ENCODE measurements at regions not wholly inside any gene's neighbourhood (a gene's known extent, or its start where the extent isn't known, plus 50 kb on each side); places are given as distances from the start of the nearest gene placed in this dataset.
A peak's percentile ranks its signal among the peaks of the same experiment; 100 is the strongest.

- H3K27me3 Mint-ChIP-seq = peaks cover 5 to 9% (median 7%) of the 10 kb centered on the region in 3 donors
These were observed 169.1 kb downstream of the FAM43A start for GRCh38 chr3:194854659-194855390.

DNA sequence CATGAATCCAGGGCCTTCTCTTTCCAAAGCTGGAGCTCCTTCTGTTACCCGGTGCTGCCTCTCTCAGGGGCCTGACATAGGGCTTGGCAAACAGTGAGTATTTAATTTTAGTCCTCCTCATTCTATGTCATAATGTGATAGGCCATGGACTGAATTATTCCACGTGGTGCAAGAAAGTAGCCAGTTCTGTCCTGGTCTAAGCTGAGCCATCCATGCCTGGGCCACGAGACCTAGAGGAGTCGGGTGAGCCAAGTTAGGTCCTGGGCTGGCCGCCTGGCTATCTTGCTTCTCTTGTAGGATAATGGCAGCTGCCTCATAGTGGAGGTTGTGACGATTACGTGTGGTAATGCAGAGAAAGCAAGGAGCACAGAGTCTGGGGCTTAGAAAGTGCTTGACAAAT, 170.6 kb downstream of the FAM43A start:
- no peak overlapping the region for H3K4me3 Mint-ChIP-seq
- H3K9me3 Mint-ChIP-seq = peaks cover 0 to 4% (median 0%) of the 10 kb centered on the region in 7 donors
- H3K27me3 Mint-ChIP-seq = peaks cover 0 to 9% (median 5%) of the 10 kb centered on the region in 3 donors
- no peak for ATAC-seq (ENCODE audit: low read depth in 2 of 2)
- H3K27ac Mint-ChIP-seq = no peak overlapping the region
- peaks cover 0 to 7% of the 10 kb centered on the region in 2 donors for H3K36me3 Mint-ChIP-seq
- peaks cover under 1 to 5% (median 3%) of the 10 kb centered on the region in 3 donors for H3K4me1 Mint-ChIP-seq
- no peak for DNase-seq

More at GRCh38 chr3:194854659-194855390, 169.1 kb downstream of the FAM43A start:
- DNase-seq = no peak
- Mint-ChIP-seq H3K9me3 (peaks cover 0 to 4% (median 0%) of the 10 kb centered on the region in 7 donors), H3K27ac (no peak overlapping the region), H3K4me3 (no peak overlapping the region), H3K36me3 (peaks cover 0 to 7% of the 10 kb centered on the region in 2 donors), H3K4me1 (no peaks in the 10 kb centered on the region)
- ATAC-seq (ENCODE audit: low read depth in 2 of 2) = no peak

GRCh38 chr3:194857469-194858113, 171.9 kb downstream of the FAM43A start:
- peaks cover 0 to 9% (median 5%) of the 10 kb centered on the region in 3 donors for H3K27me3 Mint-ChIP-seq
- H3K36me3 Mint-ChIP-seq = peaks cover 0 to 7% of the 10 kb centered on the region in 2 donors
- DNase-seq (no peak), ATAC-seq (ENCODE audit: low read depth in 2 of 2) (no peak)
- H3K9me3 Mint-ChIP-seq = peaks cover 0 to 4% (median 0%) of the 10 kb centered on the region in 7 donors
- H3K4me3 Mint-ChIP-seq = no peak overlapping the region
- H3K27ac Mint-ChIP-seq = no peak overlapping the region
- H3K4me1 Mint-ChIP-seq = peaks cover 7 to 15% (median 9%) of the 10 kb centered on the region in 3 donors

GRCh38 chr3:194858382-194858781, 172.7 kb downstream of the FAM43A start:
- H3K9me3 Mint-ChIP-seq = peaks cover 0 to 4% (median 0%) of the 10 kb centered on the region in 7 donors
- no peak overlapping the region for H3K4me3 Mint-ChIP-seq
- peaks cover 0 to 7% of the 10 kb centered on the region in 2 donors for H3K36me3 Mint-ChIP-seq
- peaks cover 0 to 9% (median 4%) of the 10 kb centered on the region in 3 donors for H3K27me3 Mint-ChIP-seq
- peak overlapping the region in 1 of 6 donors; percentile 38 for H3K27ac Mint-ChIP-seq
- ATAC-seq (ENCODE audit: low read depth in 2 of 2) = no peak
- H3K4me1 Mint-ChIP-seq = peaks cover 7 to 15% (median 14%) of the 10 kb centered on the region in 3 donors
- no peak for DNase-seq

DNA sequence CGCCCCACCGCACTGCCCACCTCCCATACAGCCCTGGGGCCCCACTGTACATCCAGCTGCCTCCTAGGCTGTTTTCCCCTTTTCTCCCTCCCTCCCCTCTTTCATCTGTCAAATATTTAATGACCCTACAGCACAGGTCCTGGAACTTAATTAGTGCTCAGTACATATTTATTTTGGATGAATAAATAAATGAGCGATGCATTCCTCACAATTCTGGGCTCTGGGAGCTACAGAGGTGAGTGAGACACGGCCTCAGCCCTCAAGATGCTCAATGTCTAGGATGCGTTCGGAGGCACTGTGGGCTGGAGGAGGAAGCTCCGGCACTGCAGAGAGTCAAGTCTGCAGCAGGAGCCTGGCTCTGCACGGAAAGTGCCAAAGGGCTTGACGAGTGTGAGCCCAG, 175.0 kb downstream of the FAM43A start:
- Mint-ChIP-seq H3K27ac (peak overlapping the region in 1 of 6 donors; percentile 28), H3K4me1 (peaks cover 7 to 15% (median 14%) of the 10 kb centered on the region in 3 donors)

DNA sequence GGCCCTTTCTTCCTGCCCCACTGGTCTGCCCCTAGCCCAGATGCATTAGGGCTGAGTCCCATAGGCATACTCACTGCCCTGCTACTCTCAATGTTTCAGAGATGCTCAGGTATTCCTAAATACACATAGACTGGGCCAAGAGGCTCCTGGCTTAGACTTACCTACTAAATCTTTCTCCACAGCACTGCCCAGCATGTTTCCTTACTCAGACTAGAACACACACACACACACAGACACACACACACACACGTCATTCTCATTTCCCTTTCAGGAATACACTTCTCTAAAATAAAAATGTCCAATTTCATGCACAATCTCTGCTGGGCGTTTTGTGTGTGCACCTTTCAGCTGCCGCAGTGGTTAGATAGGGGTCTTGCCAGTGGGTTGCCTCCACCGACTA, 175.7 kb downstream of the FAM43A start:
- Mint-ChIP-seq H3K4me3 (no peak overlapping the region), H3K9me3 (peaks cover 0 to 4% (median 0%) of the 10 kb centered on the region in 7 donors), H3K4me1 (peaks cover 7 to 17% (median 15%) of the 10 kb centered on the region in 3 donors), H3K36me3 (peaks cover 0 to 7% of the 10 kb centered on the region in 2 donors), H3K27me3 (peaks cover 0 to 9% (median 0%) of the 10 kb centered on the region in 3 donors), H3K27ac (peak overlapping the region in 1 of 6 donors; percentile 45)
- no peak for DNase-seq
- ATAC-seq (ENCODE audit: low read depth in 2 of 2) = peak in 1 of 2 donors; percentile 50

More for the DNA sequence above, 175.0 kb downstream of the FAM43A start:
- ATAC-seq (ENCODE audit: low read depth in 2 of 2) = no peak
- H3K36me3 Mint-ChIP-seq = peaks cover 0 to 7% of the 10 kb centered on the region in 2 donors
- H3K27me3 Mint-ChIP-seq = peaks cover 0 to 9% (median 0%) of the 10 kb centered on the region in 3 donors
- DNase-seq = no peak
- H3K4me3 Mint-ChIP-seq = no peak overlapping the region
- peaks cover 0 to 4% (median 0%) of the 10 kb centered on the region in 7 donors for H3K9me3 Mint-ChIP-seq

GRCh38 chr3:194865061-194865460, 179.4 kb downstream of the FAM43A start:
- no peak for ATAC-seq (ENCODE audit: low read depth in 2 of 2)
- peaks cover 13 to 28% (median 21%) of the 10 kb centered on the region in 3 donors for H3K27me3 Mint-ChIP-seq
- H3K4me3 Mint-ChIP-seq = no peak overlapping the region
- no peak for DNase-seq
- H3K27ac Mint-ChIP-seq = peak overlapping the region in 2 of 6 donors; percentile 17 to 61
- no peaks in the 10 kb centered on the region for H3K36me3 Mint-ChIP-seq
- H3K4me1 Mint-ChIP-seq = peaks cover 7 to 19% (median 15%) of the 10 kb centered on the region in 3 donors
- peaks cover 0 to 1% (median 0%) of the 10 kb centered on the region in 7 donors for H3K9me3 Mint-ChIP-seq

- Mint-ChIP-seq H3K36me3 (no peaks in the 10 kb centered on the region), H3K9me3 (peaks cover 0 to 2% (median 0%) of the 10 kb centered on the region in 7 donors), H3K4me3 (no peak overlapping the region), H3K27ac (no peak overlapping the region), H3K27me3 (peaks cover 13 to 28% (median 21%) of the 10 kb centered on the region in 3 donors), H3K4me1 (peaks cover 7 to 19% (median 15%) of the 10 kb centered on the region in 3 donors)
- DNase-seq (no peak), ATAC-seq (ENCODE audit: low read depth in 2 of 2) (no peak)
These were observed 179.9 kb downstream of the FAM43A start for GRCh38 chr3:194865615-194866014.

GRCh38 chr3:194866236-194866635, 180.6 kb downstream of the FAM43A start:
- Mint-ChIP-seq H3K9me3 (peaks cover 0 to 2% (median 0%) of the 10 kb centered on the region in 7 donors), H3K27ac (no peak overlapping the region), H3K36me3 (no peaks in the 10 kb centered on the region), H3K4me3 (no peak overlapping the region), H3K27me3 (peaks cover 13 to 28% (median 21%) of the 10 kb centered on the region in 3 donors), H3K4me1 (peaks cover 7 to 21% (median 11%) of the 10 kb centered on the region in 3 donors)
- DNase-seq (no peak), ATAC-seq (ENCODE audit: low read depth in 2 of 2) (no peak)

- Mint-ChIP-seq H3K27me3 (peaks cover 13 to 28% (median 21%) of the 10 kb centered on the region in 3 donors), H3K36me3 (no peaks in the 10 kb centered on the region), H3K9me3 (peaks cover 0 to 2% (median 0%) of the 10 kb centered on the region in 7 donors), H3K4me1 (peaks cover 7 to 26% (median 10%) of the 10 kb centered on the region in 3 donors), H3K27ac (no peak overlapping the region), H3K4me3 (peak overlapping the region in 1 of 8 donors; percentile 10)
- DNase-seq (no peak), ATAC-seq (ENCODE audit: low read depth in 2 of 2) (no peak)
These were observed 181.7 kb downstream of the FAM43A start for GRCh38 chr3:194867270-194867983.

DNA sequence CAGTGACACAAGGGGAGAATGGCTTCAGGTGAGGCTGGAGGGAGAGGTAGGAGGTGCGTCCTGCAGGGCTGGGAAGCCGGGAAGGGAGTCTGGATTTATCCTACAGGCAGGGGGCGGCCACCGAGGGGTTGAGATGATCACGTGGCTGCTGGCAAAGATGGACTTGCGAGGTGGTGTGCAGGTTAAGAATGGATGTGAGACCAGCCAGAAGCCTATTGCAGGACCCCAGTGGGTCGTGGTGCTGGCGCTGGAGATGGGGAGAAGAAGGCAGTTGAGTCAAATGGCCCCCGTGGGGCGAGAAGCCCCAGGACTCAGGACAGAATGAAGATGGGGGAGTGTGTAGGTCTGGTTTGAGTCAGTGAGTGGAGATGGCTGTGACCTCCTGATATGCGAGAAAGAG, 183.1 kb downstream of the FAM43A start:
- H3K4me3 Mint-ChIP-seq = peak overlapping the region in 1 of 8 donors; percentile 49
- DNase-seq (no peak), ATAC-seq (ENCODE audit: low read depth in 2 of 2) (no peak)
- peaks cover 0 to 2% (median 0%) of the 10 kb centered on the region in 7 donors for H3K9me3 Mint-ChIP-seq
- H3K27ac Mint-ChIP-seq = peak overlapping the region in 2 of 6 donors; percentile 39 to 68
- peaks cover 7 to 22% (median 11%) of the 10 kb centered on the region in 3 donors for H3K4me1 Mint-ChIP-seq
- no peaks in the 10 kb centered on the region for H3K36me3 Mint-ChIP-seq
- H3K27me3 Mint-ChIP-seq = peaks cover 13 to 28% (median 21%) of the 10 kb centered on the region in 3 donors

DNA sequence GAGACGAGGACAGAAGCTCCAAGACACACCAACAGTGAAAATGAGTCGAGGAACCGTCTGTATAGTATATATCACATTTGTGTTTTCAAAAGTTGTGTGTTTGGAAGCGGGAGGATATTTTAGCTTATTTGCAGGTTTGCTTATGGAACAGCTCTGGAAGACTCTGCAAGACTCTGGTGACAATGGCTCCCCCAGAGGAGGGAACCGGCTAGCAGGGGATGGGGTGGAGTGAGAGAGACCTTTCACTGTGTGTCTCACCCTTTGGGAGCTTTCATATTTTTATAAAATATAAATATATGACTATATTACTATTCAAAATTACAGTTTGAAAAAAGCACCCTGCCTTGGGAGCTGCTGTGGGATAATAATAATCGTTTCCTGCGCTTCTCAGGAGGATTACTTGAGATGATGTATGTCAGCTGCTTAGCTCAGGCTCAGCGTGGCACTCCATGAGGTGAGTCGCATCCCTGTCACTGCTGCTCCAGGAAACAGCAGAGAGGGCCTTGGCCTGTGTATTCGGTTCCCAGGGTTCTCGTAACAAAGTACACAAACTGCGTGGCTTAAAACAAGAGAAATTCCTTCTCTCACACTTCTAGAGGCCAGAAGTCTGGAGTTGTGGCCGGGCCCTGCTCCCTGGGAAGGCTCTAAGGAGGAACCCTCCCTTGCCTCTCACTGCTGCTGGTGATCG, 183.9 kb downstream of the FAM43A start:
- Mint-ChIP-seq H3K4me3 (peak overlapping the region in 1 of 8 donors; percentile 42), H3K27ac (peak overlapping the region in 1 of 6 donors; percentile 46), H3K36me3 (no peaks in the 10 kb centered on the region), H3K9me3 (peaks cover 0 to 2% (median 0%) of the 10 kb centered on the region in 7 donors), H3K27me3 (peaks cover 13 to 28% (median 21%) of the 10 kb centered on the region in 3 donors), H3K4me1 (peaks cover 7 to 22% (median 11%) of the 10 kb centered on the region in 3 donors)
- ATAC-seq (ENCODE audit: low read depth in 2 of 2) = no peak
- no peak for DNase-seq

Data from naive B cell (primary cell).